Osteoblast (primary cell): ENCODE measurements at regions not wholly inside any gene's neighbourhood (a gene's known extent, or its start where the extent isn't known, plus 50 kb on each side); places are given as distances from the start of the nearest gene placed in this dataset.

ENCODE experiments used
- DNase-seq: peaks from one replicate; pipeline ENCODE4 v3.0.0; 2011; ENCODE audit warnings: low spot score, mixed read lengths; ENCODE audit not compliant: insufficient read length; ENCODE audit errors: missing footprints
- H2AFZ ChIP-seq: 2 replicates; pipeline ENCODE4 v1.6.0; 2011; ENCODE audit warnings: mild to moderate bottlenecking, low read length
- H3K27ac ChIP-seq: 2 replicates; pipeline ENCODE4 v1.5.1; 2011; ENCODE audit warnings: mild to moderate bottlenecking, low read depth, low read length, moderate library complexity
- H3K27me3 ChIP-seq: 2 replicates; pipeline ENCODE4 v1.6.0; 2012; ENCODE audit warnings: mild to moderate bottlenecking, control low read depth, inconsistent platforms, low read length, moderate library complexity; ENCODE audit not compliant: insufficient read depth
- H3K36me3 ChIP-seq: 2 replicates; pipeline ENCODE4 v1.5.1; 2011; ENCODE audit warnings: mild to moderate bottlenecking, low read length, control low read depth, moderate library complexity; ENCODE audit not compliant: insufficient read depth
- H3K4me1 ChIP-seq: 2 replicates; pipeline ENCODE4 v1.5.1; 2011; ENCODE audit warnings: mild to moderate bottlenecking, low read length, control low read depth, moderate library complexity; ENCODE audit not compliant: insufficient read depth
- H3K4me2 ChIP-seq: 2 replicates; pipeline ENCODE4 v1.6.0; 2011; ENCODE audit warnings: mild to moderate bottlenecking, low read length; ENCODE audit not compliant: insufficient read depth
- H3K4me3 ChIP-seq: fragments of 200-600 bp; sonication (generic); 3 replicates; pipeline ENCODE4 v1.5.1; 2012; ENCODE audit warnings: mild to moderate bottlenecking, low read length, inconsistent platforms; ENCODE audit not compliant: insufficient read depth
- H3K79me2 ChIP-seq: 2 replicates; pipeline ENCODE4 v1.6.0; 2012; ENCODE audit warnings: mild to moderate bottlenecking, low read length, control low read depth, inconsistent platforms; ENCODE audit not compliant: insufficient read depth
- H3K9me3 ChIP-seq: 2 replicates; pipeline ENCODE4 v1.5.1; 2011; ENCODE audit warnings: low read depth, low read length, control low read depth
- H4K20me1 ChIP-seq: 2 replicates; pipeline ENCODE4 v1.6.0; 2012; ENCODE audit warnings: mild to moderate bottlenecking, low read length, control low read depth; ENCODE audit not compliant: insufficient read depth
- TF ChIP-seq, protein P1 (sequence below): IDR thresholded peaks from 2 replicates; pipeline ENCODE4 v1.5.1; 2011; ENCODE audit warnings: mild to moderate bottlenecking, low read depth, low read length, moderate library complexity; ENCODE audit errors: extremely low read depth

DNA sequence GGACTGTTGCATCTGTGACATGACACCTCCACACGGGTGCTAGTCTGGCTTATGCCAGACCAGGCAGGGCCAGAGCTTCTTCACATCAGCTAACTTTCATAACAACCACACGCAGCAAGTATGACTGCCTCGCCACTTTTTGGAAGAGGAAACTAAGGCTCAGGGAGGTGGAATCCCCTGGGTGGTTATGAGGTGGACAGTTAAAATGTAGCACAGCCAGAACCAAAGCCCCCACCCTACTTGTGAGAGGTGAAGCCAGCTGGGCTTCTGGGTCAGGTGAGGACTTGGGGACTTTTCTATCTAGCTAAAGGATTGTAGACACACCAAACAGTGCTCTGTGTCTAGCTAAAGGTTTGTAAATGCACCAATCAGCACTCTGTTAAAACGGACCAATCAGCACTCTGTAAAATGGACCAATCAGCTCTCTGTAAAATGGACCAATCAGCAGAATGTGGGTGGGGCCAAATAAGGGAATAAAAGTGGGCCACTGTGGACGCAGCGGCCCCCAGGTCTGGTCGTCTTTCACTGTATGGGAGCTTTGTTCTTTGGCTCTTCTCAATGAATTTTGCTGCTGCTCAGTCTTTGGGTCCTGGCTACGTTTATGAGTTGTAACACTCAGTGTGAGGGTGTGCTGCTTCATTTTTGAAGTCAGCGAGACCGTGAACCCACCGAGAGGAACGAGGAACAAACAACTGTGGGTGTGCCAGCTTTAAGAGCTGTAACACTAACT lies 171.0 kb downstream of the PTPN20 start:
- Histone ChIP-seq H3K79me2 (no peaks in the 10 kb centered on the region), H3K4me3 (no peak overlapping the region), H3K36me3 (no peaks in the 10 kb centered on the region), H2AFZ (no peak overlapping the region), H4K20me1 (no peaks in the 10 kb centered on the region), H3K27ac (no peak overlapping the region), H3K4me2 (no peak overlapping the region), H3K4me1 (peaks cover 4% of the 10 kb centered on the region), H3K9me3 (no peaks in the 10 kb centered on the region), H3K27me3 (no peaks in the 10 kb centered on the region)
- TF ChIP-seq, protein P1, sequence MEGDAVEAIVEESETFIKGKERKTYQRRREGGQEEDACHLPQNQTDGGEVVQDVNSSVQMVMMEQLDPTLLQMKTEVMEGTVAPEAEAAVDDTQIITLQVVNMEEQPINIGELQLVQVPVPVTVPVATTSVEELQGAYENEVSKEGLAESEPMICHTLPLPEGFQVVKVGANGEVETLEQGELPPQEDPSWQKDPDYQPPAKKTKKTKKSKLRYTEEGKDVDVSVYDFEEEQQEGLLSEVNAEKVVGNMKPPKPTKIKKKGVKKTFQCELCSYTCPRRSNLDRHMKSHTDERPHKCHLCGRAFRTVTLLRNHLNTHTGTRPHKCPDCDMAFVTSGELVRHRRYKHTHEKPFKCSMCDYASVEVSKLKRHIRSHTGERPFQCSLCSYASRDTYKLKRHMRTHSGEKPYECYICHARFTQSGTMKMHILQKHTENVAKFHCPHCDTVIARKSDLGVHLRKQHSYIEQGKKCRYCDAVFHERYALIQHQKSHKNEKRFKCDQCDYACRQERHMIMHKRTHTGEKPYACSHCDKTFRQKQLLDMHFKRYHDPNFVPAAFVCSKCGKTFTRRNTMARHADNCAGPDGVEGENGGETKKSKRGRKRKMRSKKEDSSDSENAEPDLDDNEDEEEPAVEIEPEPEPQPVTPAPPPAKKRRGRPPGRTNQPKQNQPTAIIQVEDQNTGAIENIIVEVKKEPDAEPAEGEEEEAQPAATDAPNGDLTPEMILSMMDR, result no peak
- no peak for DNase-seq

DNA sequence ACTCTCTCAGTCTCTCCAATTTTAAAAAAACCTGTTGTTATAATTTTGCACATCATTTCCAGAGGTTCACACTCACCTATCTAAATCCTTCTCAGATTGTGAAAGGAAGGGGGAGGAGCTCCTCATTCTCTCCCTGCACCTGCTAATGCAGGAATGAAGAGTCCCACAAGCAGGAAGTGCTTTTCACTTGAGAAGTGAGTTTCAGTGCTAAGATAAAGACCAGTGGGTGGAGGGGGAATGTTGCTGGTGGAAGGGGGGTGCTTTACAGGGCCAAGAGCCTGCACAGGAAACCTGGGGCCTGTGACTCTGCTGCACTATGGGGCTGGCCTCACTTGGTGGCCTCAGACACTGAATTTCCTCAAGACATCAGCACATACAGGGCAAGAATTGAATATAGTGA lies 176.4 kb downstream of the PTPN20 start:
- Histone ChIP-seq H3K4me2 (no peak overlapping the region), H3K9me3 (no peaks in the 10 kb centered on the region), H3K4me3 (no peak overlapping the region), H3K36me3 (no peaks in the 10 kb centered on the region), H3K27me3 (no peaks in the 10 kb centered on the region), H2AFZ (no peak overlapping the region), H4K20me1 (no peaks in the 10 kb centered on the region), H3K79me2 (no peaks in the 10 kb centered on the region), H3K27ac (no peak overlapping the region), H3K4me1 (no peaks in the 10 kb centered on the region)
- TF ChIP-seq, protein P1, result no peak
- peak; percentile 36 for DNase-seq

GRCh38 chr10:47088656-47089354 lies 177.6 kb downstream of the PTPN20 start:
- DNase-seq, result no peak
- TF ChIP-seq, protein P1, result no peak
- no peak overlapping the region for H3K4me3 ChIP-seq
- H3K27ac ChIP-seq, result no peak overlapping the region
- no peaks in the 10 kb centered on the region for H3K27me3 ChIP-seq
- H3K4me2 ChIP-seq, result no peak overlapping the region
- H3K9me3 ChIP-seq, result no peaks in the 10 kb centered on the region
- no peaks in the 10 kb centered on the region for H3K4me1 ChIP-seq
- H3K79me2 ChIP-seq, result no peaks in the 10 kb centered on the region
- no peaks in the 10 kb centered on the region for H3K36me3 ChIP-seq
- no peaks in the 10 kb centered on the region for H4K20me1 ChIP-seq
- no peak overlapping the region for H2AFZ ChIP-seq

DNA sequence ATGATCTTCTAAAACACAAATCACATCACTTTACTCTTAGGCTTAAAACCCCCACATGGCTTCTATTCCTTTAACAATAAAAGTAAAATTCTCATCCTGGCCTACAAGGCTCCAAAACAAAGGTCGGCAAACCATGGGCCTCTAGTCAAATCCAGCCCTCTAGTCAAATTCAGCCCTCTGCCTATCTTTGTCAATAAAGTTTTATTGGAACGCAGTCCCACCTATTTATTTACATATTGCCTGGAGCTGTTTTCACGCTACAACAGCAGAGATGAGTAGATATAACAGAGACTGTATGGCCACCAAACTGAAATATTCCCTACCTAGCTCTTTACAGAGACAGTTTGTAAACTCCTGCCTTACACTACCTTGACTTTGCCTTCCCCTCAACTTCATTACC lies 178.8 kb downstream of the PTPN20 start:
- Histone ChIP-seq H3K36me3 (no peaks in the 10 kb centered on the region), H3K4me1 (no peaks in the 10 kb centered on the region)

More for the DNA sequence above, 178.8 kb downstream of the PTPN20 start:
- Histone ChIP-seq H3K4me2 (no peak overlapping the region), H3K9me3 (no peaks in the 10 kb centered on the region), H3K27ac (no peak overlapping the region), H3K79me2 (no peaks in the 10 kb centered on the region), H3K4me3 (no peak overlapping the region), H4K20me1 (no peaks in the 10 kb centered on the region), H3K27me3 (no peaks in the 10 kb centered on the region), H2AFZ (no peak overlapping the region)
- no peak for DNase-seq
- TF ChIP-seq, protein P1, result no peak
